Astrocyte of the hippocampus (primary cell): ENCODE measurements at regions not wholly inside any gene's neighbourhood (a gene's known extent, or its start where the extent isn't known, plus 50 kb on each side); places are given as distances from the start of the nearest gene placed in this dataset.

Source experiments
- DNase-seq: peaks from one replicate; pipeline ENCODE4 v3.0.0; 2011; ENCODE audit warnings: low read depth, low spot score

GRCh38 chr13:108526286-108526685, 103.1 kb upstream of the MYO16 start:
- DNase-seq: no peak

GRCh38 chr13:108527844-108528243, 101.6 kb upstream of the MYO16 start:
- DNase-seq: no peak

GRCh38 chr13:108528303-108528702, 101.1 kb upstream of the MYO16 start:
- DNase-seq: no peak

GRCh38 chr13:108533842-108534241, 95.6 kb upstream of the MYO16 start:
- no peak for DNase-seq

- no peak for DNase-seq
Measured at GRCh38 chr13:108534728-108535127, 94.7 kb upstream of the MYO16 start.

GRCh38 chr13:108549934-108550333, 79.5 kb upstream of the MYO16 start:
- DNase-seq: no peak

GRCh38 chr13:108551674-108552073, 77.7 kb upstream of the MYO16 start:
- peak; percentile 46 for DNase-seq

- DNase-seq: no peak
Measured at GRCh38 chr13:108558489-108558888, 70.9 kb upstream of the MYO16 start.

DNA sequence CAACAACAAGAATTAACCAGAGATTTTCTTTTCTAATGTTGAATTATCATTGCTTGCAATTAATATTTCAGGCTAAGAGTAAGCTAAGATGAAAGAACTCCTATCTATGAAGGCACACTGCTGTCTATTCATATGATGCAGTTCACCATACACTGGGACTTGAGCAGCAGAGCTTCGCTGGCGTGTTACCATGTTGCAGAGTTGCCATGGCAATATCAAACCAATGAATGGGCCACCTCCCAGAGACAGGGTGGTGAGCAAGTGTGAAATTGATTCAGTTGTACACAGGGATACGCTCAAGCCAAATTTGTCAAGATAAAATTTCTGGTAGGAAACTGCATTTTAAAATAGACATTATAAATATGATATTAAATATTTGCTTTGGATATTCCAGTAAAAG, 69.3 kb upstream of the MYO16 start:
- peak; percentile 8 for DNase-seq

DNA sequence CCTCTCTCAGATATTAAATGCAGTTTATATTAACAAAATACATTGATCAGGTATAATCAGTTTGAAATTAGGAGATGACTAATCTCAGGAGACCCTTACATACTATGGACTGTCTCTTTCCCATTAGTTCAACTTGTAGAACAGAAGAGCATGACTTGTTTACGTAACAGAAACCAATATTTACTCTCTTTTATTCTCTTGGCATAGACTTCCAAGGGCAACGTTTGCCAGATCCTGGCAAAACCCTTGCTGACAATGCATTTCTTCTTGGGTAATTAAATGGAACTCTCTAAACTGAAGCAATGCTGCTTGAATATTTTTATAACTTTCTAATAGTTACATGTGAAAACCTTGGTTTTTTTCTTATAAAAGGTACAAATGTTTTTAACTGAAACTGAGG, 68.3 kb upstream of the MYO16 start:
- peak; percentile 19 for DNase-seq

GRCh38 chr13:108566413-108567170, 62.8 kb upstream of the MYO16 start:
- DNase-seq: no peak

DNA sequence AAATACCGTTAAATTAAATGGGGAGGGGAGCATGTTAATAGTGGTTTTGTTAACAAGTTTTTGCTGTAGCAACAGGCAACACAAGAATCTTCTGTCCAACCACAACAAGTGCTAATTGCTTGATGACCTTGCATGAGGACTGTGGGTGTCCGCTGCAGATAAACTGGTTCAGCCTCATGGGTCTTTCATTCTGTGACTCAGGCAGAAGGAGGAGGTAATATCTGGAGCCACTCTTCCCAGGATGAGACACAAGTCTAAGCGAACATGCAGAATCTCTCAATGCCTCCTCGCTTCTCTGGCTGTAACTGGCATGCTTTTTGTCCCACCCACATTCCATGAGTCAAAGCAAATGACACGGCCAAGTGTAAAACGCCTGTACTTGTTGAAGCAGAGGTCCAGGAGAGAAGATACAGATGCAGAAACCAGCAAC, 56.6 kb upstream of the MYO16 start:
- peak; percentile 5 for DNase-seq

DNA sequence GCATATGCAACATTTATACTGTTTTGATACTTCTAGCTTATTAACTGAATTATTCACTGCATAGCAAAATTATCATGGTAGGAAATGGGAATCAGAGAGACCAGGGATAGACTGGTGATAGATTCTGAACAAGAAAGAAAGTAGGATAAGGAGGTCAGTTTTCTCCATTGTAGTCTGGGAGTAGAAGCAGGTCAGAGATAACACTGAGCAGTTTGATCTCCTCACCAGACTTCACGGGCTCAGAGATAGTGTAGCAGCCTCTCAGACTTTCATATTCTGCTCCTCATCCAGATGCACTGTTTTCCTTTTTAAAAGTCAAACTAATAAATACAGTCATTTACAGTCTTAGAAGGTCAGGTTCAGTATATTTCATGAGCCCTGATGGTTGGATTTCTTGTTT, 56.0 kb upstream of the MYO16 start:
- DNase-seq: no peak

GRCh38 chr13:108574856-108575255, 54.6 kb upstream of the MYO16 start:
- DNase-seq: no peak

DNA sequence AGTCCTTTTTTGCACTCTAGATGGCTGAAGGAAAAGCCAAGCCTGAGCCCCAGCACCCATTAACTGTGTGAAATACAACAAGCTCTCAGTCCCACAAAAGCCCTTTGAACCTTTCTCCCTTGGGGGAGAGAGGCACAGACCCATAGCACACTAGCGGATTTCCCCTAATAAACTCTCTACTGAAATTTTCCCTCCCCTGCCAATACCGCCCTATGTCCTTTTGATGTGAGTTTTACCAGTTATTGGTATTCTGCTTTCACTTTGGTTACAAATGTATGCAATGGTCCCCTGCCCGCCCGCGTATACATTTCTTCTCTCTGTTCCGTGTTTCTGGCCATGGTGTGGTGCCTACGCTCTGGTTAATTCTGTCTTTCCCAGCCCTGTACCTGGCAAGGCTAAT, 54.0 kb upstream of the MYO16 start:
- no peak for DNase-seq
